DND-41 (cell line): ENCODE measurements at regions not wholly inside any gene's neighbourhood (a gene's known extent, or its start where the extent isn't known, plus 50 kb on each side); places are given as distances from the start of the nearest gene placed in this dataset.

ENCODE experiments used
- ATAC-seq: fragments of 200-7000 bp; cut with Tn5 transposase; 3 replicates; pipeline ENCODE4 v1.9.1; 2021; ENCODE audit warnings: low read depth; ENCODE audit not compliant: insufficient read depth
- DNase-seq: peaks from one replicate; pipeline ENCODE4 v3.0.0-alpha.2; 2020
- H2AFZ ChIP-seq: 2 replicates; pipeline ENCODE4 v1.6.0; 2012; ENCODE audit warnings: low read depth, low read length
- H3K27ac ChIP-seq: 2 replicates; pipeline ENCODE4 v1.5.1; 2012; ENCODE audit warnings: low read length, inconsistent platforms
- H3K27me3 ChIP-seq: fragments of 200-600 bp; sonication (generic); 2 replicates; pipeline ENCODE4 v1.6.0; 2012; ENCODE audit warnings: low read length, mild to moderate bottlenecking, inconsistent platforms; ENCODE audit not compliant: insufficient read depth, poor library complexity
- H3K36me3 ChIP-seq: 2 replicates; pipeline ENCODE4 v1.5.1; 2012; ENCODE audit warnings: low read length, inconsistent platforms; ENCODE audit not compliant: insufficient read depth
- H3K4me1 ChIP-seq: 2 replicates; pipeline ENCODE4 v1.5.1; 2012; ENCODE audit warnings: mild to moderate bottlenecking, low read length; ENCODE audit not compliant: insufficient read depth
- H3K4me2 ChIP-seq: 2 replicates; pipeline ENCODE4 v1.6.0; 2012; ENCODE audit warnings: mild to moderate bottlenecking, moderate library complexity, low read length, inconsistent platforms; ENCODE audit not compliant: insufficient read depth
- H3K4me3 ChIP-seq, 2 experiments: fragments of 200-600 bp in 1 of 2; shearing (Covaris generic) in 1 of 2; 2 replicates each; pipeline ENCODE4 v1.5.1; 2012 to 2016; ENCODE audit warnings: inconsistent platforms in 2 of 2, low read length in 2 of 2, mild to moderate bottlenecking in 2 of 2, low read depth in 1 of 2, moderate library complexity in 1 of 2
- H3K79me2 ChIP-seq: 2 replicates; pipeline ENCODE4 v1.6.0; 2012; ENCODE audit warnings: low read length, inconsistent platforms; ENCODE audit not compliant: insufficient read depth
- H3K9ac ChIP-seq: 2 replicates; pipeline ENCODE4 v1.6.0; 2012; ENCODE audit warnings: low read depth, mild to moderate bottlenecking, inconsistent platforms, low read length, moderate library complexity
- H3K9me3 ChIP-seq: 2 replicates; pipeline ENCODE4 v1.5.1; 2012; ENCODE audit warnings: low read length, moderate library complexity, mild to moderate bottlenecking, inconsistent platforms; ENCODE audit not compliant: insufficient read depth, severe bottlenecking
- H4K20me1 ChIP-seq: 2 replicates; pipeline ENCODE4 v1.6.0; 2012; ENCODE audit warnings: low read length; ENCODE audit not compliant: insufficient read depth
- EZH2 ChIP-seq: IDR thresholded peaks from 3 replicates; pipeline ENCODE4 v1.6.1; 2012; ENCODE audit warnings: borderline replicate concordance, low read depth, mild to moderate bottlenecking, moderate library complexity, low read length, inconsistent platforms; ENCODE audit not compliant: severe bottlenecking
- TF ChIP-seq, protein P1 (sequence below): IDR thresholded peaks from 2 replicates; pipeline ENCODE4 v1.5.1; 2012; ENCODE audit warnings: borderline replicate concordance, low read length, moderate library complexity, mild to moderate bottlenecking; ENCODE audit not compliant: poor library complexity, severe bottlenecking; ENCODE audit errors: extremely low read depth

DNA sequence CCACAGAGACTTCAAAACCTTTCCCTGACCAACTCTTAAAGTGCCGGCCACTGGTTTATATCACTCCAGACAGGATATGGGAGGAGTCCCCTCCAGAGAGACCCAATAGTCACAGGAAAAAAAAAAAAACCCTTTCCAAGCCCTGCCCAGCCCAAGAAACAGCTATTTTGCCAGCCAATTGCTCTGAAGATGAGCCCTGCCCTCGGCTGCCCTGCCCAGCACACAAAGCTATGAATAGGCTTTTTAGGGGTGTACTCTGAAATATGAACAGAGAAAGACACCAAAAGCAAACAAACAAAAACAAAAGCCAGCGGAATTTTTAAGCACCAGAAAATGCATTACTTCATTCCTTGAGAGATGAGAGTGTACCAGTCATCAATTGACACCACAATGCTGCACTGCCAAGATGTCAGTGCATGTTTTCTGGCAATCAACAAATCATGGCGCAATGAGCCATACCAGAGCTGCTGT lies 275.1 kb downstream of the C6orf118 start:
- Histone ChIP-seq H3K79me2 (no peaks in the 10 kb centered on the region), H4K20me1 (no peaks in the 10 kb centered on the region), H3K9ac (no peak overlapping the region), H3K36me3 (no peaks in the 10 kb centered on the region), H3K4me2 (no peak overlapping the region), H3K27me3 (no peaks in the 10 kb centered on the region), H3K4me3 (no peak overlapping the region), H3K9me3 (peaks cover 6% of the 10 kb centered on the region), H3K4me1 (no peaks in the 10 kb centered on the region), H2AFZ (no peak overlapping the region), H3K27ac (no peak overlapping the region)
- no peak for TF ChIP-seq EZH2
- TF ChIP-seq, protein P1, sequence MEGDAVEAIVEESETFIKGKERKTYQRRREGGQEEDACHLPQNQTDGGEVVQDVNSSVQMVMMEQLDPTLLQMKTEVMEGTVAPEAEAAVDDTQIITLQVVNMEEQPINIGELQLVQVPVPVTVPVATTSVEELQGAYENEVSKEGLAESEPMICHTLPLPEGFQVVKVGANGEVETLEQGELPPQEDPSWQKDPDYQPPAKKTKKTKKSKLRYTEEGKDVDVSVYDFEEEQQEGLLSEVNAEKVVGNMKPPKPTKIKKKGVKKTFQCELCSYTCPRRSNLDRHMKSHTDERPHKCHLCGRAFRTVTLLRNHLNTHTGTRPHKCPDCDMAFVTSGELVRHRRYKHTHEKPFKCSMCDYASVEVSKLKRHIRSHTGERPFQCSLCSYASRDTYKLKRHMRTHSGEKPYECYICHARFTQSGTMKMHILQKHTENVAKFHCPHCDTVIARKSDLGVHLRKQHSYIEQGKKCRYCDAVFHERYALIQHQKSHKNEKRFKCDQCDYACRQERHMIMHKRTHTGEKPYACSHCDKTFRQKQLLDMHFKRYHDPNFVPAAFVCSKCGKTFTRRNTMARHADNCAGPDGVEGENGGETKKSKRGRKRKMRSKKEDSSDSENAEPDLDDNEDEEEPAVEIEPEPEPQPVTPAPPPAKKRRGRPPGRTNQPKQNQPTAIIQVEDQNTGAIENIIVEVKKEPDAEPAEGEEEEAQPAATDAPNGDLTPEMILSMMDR, result no peak
- ATAC-seq (no peak), DNase-seq (no peak)

DNA sequence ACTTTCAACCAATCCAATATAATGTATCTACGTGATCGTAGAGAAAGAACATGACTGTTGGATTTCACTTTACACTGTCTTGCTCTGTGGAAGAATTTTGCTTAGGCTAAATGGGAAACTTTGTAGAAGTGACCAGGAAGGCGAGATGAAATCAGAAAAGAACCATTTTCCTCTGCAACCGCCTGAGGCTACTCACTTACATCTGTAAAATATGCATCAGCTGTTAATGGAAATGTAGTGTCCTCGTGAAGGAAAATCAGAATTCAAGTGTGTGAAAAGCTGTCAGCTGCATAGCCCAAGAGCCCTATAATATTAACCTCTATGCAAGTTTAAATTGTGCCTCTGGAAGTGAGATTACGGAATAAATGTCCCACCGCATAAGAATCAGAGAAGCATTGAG lies 277.9 kb downstream of the C6orf118 start:
- TF ChIP-seq, protein P1, result no peak
- DNase-seq (no peak), ATAC-seq (no peak)
- H3K36me3 ChIP-seq, result no peaks in the 10 kb centered on the region
- no peaks in the 10 kb centered on the region for H3K4me1 ChIP-seq
- no peak overlapping the region for H2AFZ ChIP-seq
- no peak overlapping the region for H3K27ac ChIP-seq
- no peaks in the 10 kb centered on the region for H4K20me1 ChIP-seq
- H3K9ac ChIP-seq, result no peak overlapping the region
- no peaks in the 10 kb centered on the region for H3K27me3 ChIP-seq
- no peaks in the 10 kb centered on the region for H3K79me2 ChIP-seq
- H3K4me3 ChIP-seq, result no peak overlapping the region
- no peak overlapping the region for H3K4me2 ChIP-seq
- H3K9me3 ChIP-seq, result peaks cover 6% of the 10 kb centered on the region

DNA sequence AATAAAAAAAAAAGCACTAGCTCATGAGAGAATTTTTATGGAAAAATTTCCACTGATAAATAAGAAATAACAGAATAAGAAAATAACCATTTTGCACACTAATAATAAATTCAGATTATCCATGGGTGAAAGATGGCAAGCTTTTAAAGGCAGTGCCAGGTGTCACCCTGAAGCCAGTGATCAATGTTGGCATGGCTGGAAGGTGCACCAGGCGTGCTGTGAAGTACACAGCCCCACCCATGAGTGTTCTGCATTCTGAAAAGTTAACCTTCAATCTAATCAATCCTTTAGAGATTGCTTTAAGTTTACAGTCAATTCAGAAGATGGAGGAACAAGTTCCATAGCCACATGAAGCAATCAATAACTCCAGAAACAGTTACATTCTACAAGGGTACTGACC lies 284.4 kb downstream of the C6orf118 start:
- Histone ChIP-seq H3K27ac (no peak overlapping the region), H3K4me1 (no peaks in the 10 kb centered on the region), H3K9me3 (no peaks in the 10 kb centered on the region), H3K79me2 (no peaks in the 10 kb centered on the region), H4K20me1 (no peaks in the 10 kb centered on the region), H3K9ac (no peak overlapping the region), H3K27me3 (no peaks in the 10 kb centered on the region), H3K4me3 (no peak overlapping the region), H2AFZ (no peak overlapping the region), H3K36me3 (no peaks in the 10 kb centered on the region), H3K4me2 (no peak overlapping the region)
- ATAC-seq (no peak), DNase-seq (no peak)
- TF ChIP-seq, protein P1, result no peak
- TF ChIP-seq EZH2, result no peak

DNA sequence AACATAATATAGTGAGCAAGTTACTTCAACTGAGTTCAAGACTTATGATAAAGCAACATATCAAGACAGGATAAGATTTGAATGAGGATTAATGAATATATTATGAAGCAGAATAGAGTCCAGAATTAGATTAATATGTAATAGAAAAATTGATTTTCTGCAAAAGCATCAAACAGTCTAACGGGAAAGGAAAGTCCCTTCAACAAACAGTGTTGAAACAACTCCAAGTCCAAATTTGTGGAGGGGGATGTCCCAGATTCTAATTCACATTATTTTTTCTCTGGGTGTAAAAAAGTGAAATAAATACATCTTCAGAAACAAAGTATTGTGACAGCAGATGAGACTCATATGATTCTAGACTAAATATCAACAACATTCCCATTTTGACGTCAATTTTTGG lies 289.7 kb downstream of the C6orf118 start:
- no peak for TF ChIP-seq EZH2
- TF ChIP-seq, protein P1, result no peak
- ATAC-seq, result no peak
- no peak overlapping the region for H3K27ac ChIP-seq

More for the DNA sequence above, 289.7 kb downstream of the C6orf118 start:
- no peak overlapping the region for H3K9ac ChIP-seq
- H3K9me3 ChIP-seq, result no peaks in the 10 kb centered on the region
- H2AFZ ChIP-seq, result no peak overlapping the region
- H3K4me3 ChIP-seq, result no peak overlapping the region
- no peak for DNase-seq
- no peak overlapping the region for H3K4me2 ChIP-seq
- no peaks in the 10 kb centered on the region for H3K27me3 ChIP-seq
- H3K79me2 ChIP-seq, result no peaks in the 10 kb centered on the region
- no peaks in the 10 kb centered on the region for H4K20me1 ChIP-seq
- H3K36me3 ChIP-seq, result no peaks in the 10 kb centered on the region
- no peaks in the 10 kb centered on the region for H3K4me1 ChIP-seq
